Glutamatergic neuron (in vitro differentiated cells): ENCODE measurements at regions not wholly inside any gene's neighbourhood (a gene's known extent, or its start where the extent isn't known, plus 50 kb on each side); places are given as distances from the start of the nearest gene placed in this dataset.
"Not testable (repeated sequence)": the region's sequence is repeated elsewhere in the genome, so short reads cannot be mapped to it uniquely, and the experiment has no call there.

Experiments used
- DNase-seq: peaks from one replicate; pipeline ENCODE4 v3.0.0; 2022
- H3K27ac Mint-ChIP-seq: one replicate; pipeline ENCODE4 v1.8.0; 2020; ENCODE audit warnings: mild to moderate bottlenecking, mixed read lengths, inconsistent platforms; ENCODE audit not compliant: unreplicated experiment
- H3K27me3 Mint-ChIP-seq: one replicate; pipeline ENCODE4 v1.8.0; 2020; ENCODE audit warnings: mild to moderate bottlenecking, moderate library complexity, mixed read lengths, inconsistent platforms; ENCODE audit not compliant: unreplicated experiment
- H3K36me3 Mint-ChIP-seq: one replicate; pipeline ENCODE4 v1.8.0; 2020; ENCODE audit warnings: mild to moderate bottlenecking, mixed read lengths, inconsistent platforms; ENCODE audit not compliant: unreplicated experiment
- H3K4me1 Mint-ChIP-seq: one replicate; pipeline ENCODE4 v1.8.0; 2020; ENCODE audit warnings: mild to moderate bottlenecking, low read depth, mixed read lengths, inconsistent platforms; ENCODE audit not compliant: unreplicated experiment
- H3K4me3 Mint-ChIP-seq: one replicate; pipeline ENCODE4 v1.8.0; 2020; ENCODE audit warnings: mild to moderate bottlenecking, mixed read lengths, inconsistent platforms; ENCODE audit not compliant: unreplicated experiment
- H3K9me3 Mint-ChIP-seq: one replicate; pipeline ENCODE4 v1.8.0; 2020; ENCODE audit warnings: mild to moderate bottlenecking, moderate library complexity, mixed read lengths, inconsistent platforms; ENCODE audit not compliant: unreplicated experiment
- CTCF ChIP-seq: fragments of 200-600 bp; sonication (generic); IDR thresholded peaks from one replicate; pipeline ENCODE4 v1.5.0; 2021; ENCODE audit not compliant: partially characterized antibody, unreplicated experiment

GRCh38 chr13:76314495-76314894, 571.7 kb downstream of the KCTD12 start:
- H3K27ac Mint-ChIP-seq: no peak overlapping the region
- no peak overlapping the region for H3K4me3 Mint-ChIP-seq
- H3K36me3 Mint-ChIP-seq: no peaks in the 10 kb centered on the region
- H3K27me3 Mint-ChIP-seq: peaks cover 1% of the 10 kb centered on the region
- H3K4me1 Mint-ChIP-seq: peaks cover 9% of the 10 kb centered on the region
- no peak for TF ChIP-seq CTCF
- H3K9me3 Mint-ChIP-seq: peaks cover 4% of the 10 kb centered on the region
- DNase-seq: no peak

- H3K36me3 Mint-ChIP-seq: no peaks in the 10 kb centered on the region
- no peak overlapping the region for H3K4me3 Mint-ChIP-seq
- no peak overlapping the region for H3K27ac Mint-ChIP-seq
- no peak for DNase-seq
- peaks cover 2% of the 10 kb centered on the region for H3K27me3 Mint-ChIP-seq
- H3K4me1 Mint-ChIP-seq: peaks cover 9% of the 10 kb centered on the region
- TF ChIP-seq CTCF: no peak
- peaks cover 2% of the 10 kb centered on the region for H3K9me3 Mint-ChIP-seq
These were observed 579.1 kb downstream of the KCTD12 start for GRCh38 chr13:76307142-76307541.

GRCh38 chr13:76300688-76301087, 585.5 kb downstream of the KCTD12 start:
- H3K36me3 Mint-ChIP-seq: no peaks in the 10 kb centered on the region
- H3K9me3 Mint-ChIP-seq: no peaks in the 10 kb centered on the region
- no peak overlapping the region for H3K27ac Mint-ChIP-seq
- TF ChIP-seq CTCF: no peak
- peaks cover 2% of the 10 kb centered on the region for H3K27me3 Mint-ChIP-seq
- no peak for DNase-seq
- H3K4me3 Mint-ChIP-seq: no peak overlapping the region
- H3K4me1 Mint-ChIP-seq: peaks cover 8% of the 10 kb centered on the region

- Mint-ChIP-seq H3K27me3 (no peaks in the 10 kb centered on the region), H3K4me3 (no peak overlapping the region), H3K36me3 (peaks cover 5% of the 10 kb centered on the region), H3K9me3 (no peaks in the 10 kb centered on the region), H3K27ac (no peak overlapping the region), H3K4me1 (peaks cover 3% of the 10 kb centered on the region)
- no peak for DNase-seq
- TF ChIP-seq CTCF: no peak
These were observed 588.9 kb downstream of the KCTD12 start for GRCh38 chr13:76297331-76297730.

- H3K4me1 Mint-ChIP-seq: peaks cover 3% of the 10 kb centered on the region
- H3K4me3 Mint-ChIP-seq: no peak overlapping the region
- TF ChIP-seq CTCF: no peak
- no peaks in the 10 kb centered on the region for H3K9me3 Mint-ChIP-seq
- no peak overlapping the region for H3K27ac Mint-ChIP-seq
- H3K27me3 Mint-ChIP-seq: no peaks in the 10 kb centered on the region
- H3K36me3 Mint-ChIP-seq: peaks cover 5% of the 10 kb centered on the region
- DNase-seq: no peak
These were observed 589.5 kb downstream of the KCTD12 start for GRCh38 chr13:76296751-76297150.

- not testable (repeated sequence) for H3K4me3 Mint-ChIP-seq, H3K27me3 Mint-ChIP-seq, H3K27ac Mint-ChIP-seq, H3K9me3 Mint-ChIP-seq, H3K36me3 Mint-ChIP-seq, DNase-seq
- peaks cover 13% of the 10 kb centered on the region for H3K4me1 Mint-ChIP-seq
These were observed 591.2 kb downstream of the KCTD12 start for GRCh38 chr13:76295020-76295419.
